T-cell (primary cell): ENCODE measurements at regions not wholly inside any gene's neighbourhood (a gene's known extent, or its start where the extent isn't known, plus 50 kb on each side); places are given as distances from the start of the nearest gene placed in this dataset.

Experiments
- ATAC-seq, 4 experiments: fragments of 200-7000 bp in 3 of 4; fragments of 150-1000 bp in 1 of 4; cut with Tn5 transposase; replicated peaks in 1 of 4; 1 replicate in 3 of 4; 2 replicates in 1 of 4; pipeline ENCODE4 v1.10.0; 2021; ENCODE audit warnings: moderate library complexity in 3 of 4, mild to moderate bottlenecking in 2 of 4, moderate number of reproducible peaks in 1 of 4
- CTCF ChIA-PET, 2 donors: fragments of 300-600 bp; sonication (Branson Sonifier 250); formaldehyde crosslinking; loops; one replicate each; lab custom pipeline; 2022; ENCODE audit warnings: antibody characterized with exemption in 2 of 2; lab: Charles Lee
- POLR2A ChIA-PET, 2 donors: fragments of 300-600 bp; sonication (Branson Sonifier 250); formaldehyde crosslinking; loops; one replicate each; lab custom pipeline; 2022; ENCODE audit warnings: antibody characterized with exemption in 2 of 2; lab: Charles Lee
- DNase-seq, 35 experiments: peaks; one replicate each; pipeline versions ENCODE4 v3.0.0 to v3.0.0-alpha.2; 2013 to 2023
- H3K27ac ChIP-seq: one replicate; pipeline ENCODE4 v1.5.1; 2013; ENCODE audit warnings: low read length
- H3K27me3 ChIP-seq, 2 experiments: replicated peaks in 1 of 2; 1 replicate in 1 of 2; 2 replicates in 1 of 2; pipeline versions ENCODE4 v1.6.1 to v1.7.0; 2013; ENCODE audit warnings: low read length in 1 of 2, mixed read lengths in 1 of 2; ENCODE audit not compliant: control insufficient read depth in 2 of 2, insufficient read depth in 2 of 2; ENCODE audit errors: extremely low read depth in 1 of 2
- H3K36me3 ChIP-seq, 2 donors: 1 replicate in 1 of 2; 2 replicates in 1 of 2; pipeline versions ENCODE4 v1.6.1 to v1.7.0; 2013; ENCODE audit warnings: low read length in 1 of 2; ENCODE audit not compliant: control insufficient read depth in 2 of 2, insufficient read depth in 1 of 2; ENCODE audit errors: extremely low read depth in 1 of 2
- H3K4me1 ChIP-seq, 2 experiments: 1 replicate in 1 of 2; 2 replicates in 1 of 2; pipeline versions ENCODE4 v1.6.1 to v1.7.0; 2013; ENCODE audit warnings: low read length in 2 of 2, mixed read lengths in 1 of 2; ENCODE audit not compliant: insufficient read depth in 2 of 2, control insufficient read depth in 1 of 2; ENCODE audit errors: extremely low read depth in 1 of 2
- H3K4me3 ChIP-seq, 2 donors: 1 replicate in 1 of 2; 2 replicates in 1 of 2; pipeline versions ENCODE4 v1.5.1 to v1.7.0; 2013; ENCODE audit warnings: mild to moderate bottlenecking in 2 of 2, low read length in 1 of 2, moderate library complexity in 1 of 2; ENCODE audit not compliant: control insufficient read depth in 1 of 2; ENCODE audit errors: extremely low read depth in 1 of 2
- H3K9me3 ChIP-seq: 2 replicates; pipeline ENCODE4 v1.7.0; 2013
- H3K27ac Mint-ChIP-seq, 2 donors: one replicate each; pipeline ENCODE4 v1.8.0; 2020 to 2021; ENCODE audit warnings: mild to moderate bottlenecking in 2 of 2, mixed read lengths in 2 of 2
- H3K27me3 Mint-ChIP-seq, 2 donors: one replicate each; pipeline ENCODE4 v1.8.0; 2021 to 2022; ENCODE audit warnings: mixed read lengths in 2 of 2
- H3K36me3 Mint-ChIP-seq: one replicate; pipeline ENCODE4 v1.8.0; 2021; ENCODE audit warnings: mixed read lengths
- H3K4me1 Mint-ChIP-seq, 3 donors: one replicate each; pipeline ENCODE4 v1.8.0; 2020 to 2022; ENCODE audit warnings: mixed read lengths in 3 of 3, mild to moderate bottlenecking in 1 of 3
- H3K4me3 Mint-ChIP-seq, 3 donors: one replicate each; pipeline ENCODE4 v1.8.0; 2020 to 2022; ENCODE audit warnings: mild to moderate bottlenecking in 3 of 3, mixed read lengths in 3 of 3, moderate library complexity in 3 of 3
- H3K9me3 Mint-ChIP-seq, 3 donors: one replicate each; pipeline ENCODE4 v1.8.0; 2020 to 2022; ENCODE audit warnings: mixed read lengths in 3 of 3
- WGBS: methylation state at CpG from one replicate; pipeline ENCODE4 v1.1.5; 2013; ENCODE audit warnings: missing lambda C conversion rate; ENCODE audit not compliant: insufficient coverage; 5-methylcytosine and 5-hydroxymethylcytosine counted together

- ATAC-seq (no peak), DNase-seq (no peak)
- no peak overlapping the region for H3K27ac ChIP-seq
- CTCF ChIA-PET, result no interaction called here
- peaks cover 15 to 24% of the 10 kb centered on the region in 2 donors for H3K27me3 Mint-ChIP-seq
- H3K4me1 ChIP-seq, result no peaks in the 10 kb centered on the region
- H3K27ac Mint-ChIP-seq, result no peak overlapping the region
- H3K4me3 ChIP-seq, result no peak overlapping the region
- peaks cover 0 to 10% of the 10 kb centered on the region in 2 experiments for H3K27me3 ChIP-seq
- peaks cover 0 to 6% (median 2%) of the 10 kb centered on the region in 3 donors for H3K4me1 Mint-ChIP-seq
- no peaks in the 10 kb centered on the region for H3K9me3 ChIP-seq
- POLR2A ChIA-PET, result no interaction called here
- H3K9me3 Mint-ChIP-seq, result no peaks in the 10 kb centered on the region
- H3K36me3 Mint-ChIP-seq, result no peaks in the 10 kb centered on the region
- no CpG with 5 or more reads among the region's 4 CpGs for WGBS
- H3K4me3 Mint-ChIP-seq, result no peak overlapping the region
- no peaks in the 10 kb centered on the region for H3K36me3 ChIP-seq
Measured at GRCh38 chr15:98308117-98308516, 340.2 kb upstream of the IGF1R start.

GRCh38 chr15:98311566-98312188 is 336.7 kb upstream of the IGF1R start:
- no peak overlapping the region for H3K4me3 Mint-ChIP-seq
- Histone ChIP-seq H3K4me3 (no peak overlapping the region), H3K27ac (no peak overlapping the region), H3K9me3 (no peaks in the 10 kb centered on the region), H3K36me3 (no peaks in the 10 kb centered on the region), H3K27me3 (peaks cover 0 to 12% of the 10 kb centered on the region in 2 experiments), H3K4me1 (no peaks in the 10 kb centered on the region)
- H3K4me1 Mint-ChIP-seq, result peaks cover 0 to 6% (median 2%) of the 10 kb centered on the region in 3 donors
- no CpG with 5 or more reads among the region's 8 CpGs for WGBS
- H3K36me3 Mint-ChIP-seq, result no peaks in the 10 kb centered on the region
- DNase-seq (peak in 34 of 35 experiments; percentile 8 to 70 (median 48)), ATAC-seq (peak in 2 of 4 experiments; percentile 40 to 43)
- H3K27ac Mint-ChIP-seq, result no peak overlapping the region
- peaks cover 15 to 18% of the 10 kb centered on the region in 2 donors for H3K27me3 Mint-ChIP-seq
- CTCF ChIA-PET, result interaction anchor here (0.6 to 1.3 kb wide), 7 partner anchors 11 to 117 kb away, joined by 3 to 7 read pairs (median 3); no protein-coding TSS in a partner anchor
- POLR2A ChIA-PET, result no interaction called here
- no peaks in the 10 kb centered on the region for H3K9me3 Mint-ChIP-seq

GRCh38 chr15:98312913-98313312 is 335.4 kb upstream of the IGF1R start:
- H3K36me3 Mint-ChIP-seq, result no peaks in the 10 kb centered on the region
- no peak overlapping the region for H3K27ac Mint-ChIP-seq

GRCh38 chr15:98315971-98316370 is 332.4 kb upstream of the IGF1R start:
- ATAC-seq (no peak), DNase-seq (no peak)
- H3K36me3 Mint-ChIP-seq, result no peaks in the 10 kb centered on the region
- no CpG with 5 or more reads among the region's 3 CpGs for WGBS
- POLR2A ChIA-PET, result no interaction called here
- no peak overlapping the region for H3K4me3 ChIP-seq
- H3K4me3 Mint-ChIP-seq, result no peak overlapping the region
- H3K27ac Mint-ChIP-seq, result no peak overlapping the region
- peaks cover 7 to 10% of the 10 kb centered on the region in 2 donors for H3K27me3 Mint-ChIP-seq
- peaks cover 0 to 6% of the 10 kb centered on the region in 2 experiments for H3K27me3 ChIP-seq
- H3K27ac ChIP-seq, result no peak overlapping the region
- H3K9me3 ChIP-seq, result no peaks in the 10 kb centered on the region
- H3K36me3 ChIP-seq, result no peaks in the 10 kb centered on the region
- peaks cover 4 to 9% (median 6%) of the 10 kb centered on the region in 3 donors for H3K9me3 Mint-ChIP-seq
- H3K4me1 ChIP-seq, result no peaks in the 10 kb centered on the region
- H3K4me1 Mint-ChIP-seq, result peaks cover 0 to 6% (median 2%) of the 10 kb centered on the region in 3 donors
- CTCF ChIA-PET, result no interaction called here

More at GRCh38 chr15:98312913-98313312, 335.4 kb upstream of the IGF1R start:
- no peak for ATAC-seq
- no peak overlapping the region for H3K27ac ChIP-seq
- no peak overlapping the region for H3K4me3 ChIP-seq
- peaks cover 0 to 10% of the 10 kb centered on the region in 2 experiments for H3K27me3 ChIP-seq
- Mint-ChIP-seq H3K27me3 (peaks cover 12 to 15% of the 10 kb centered on the region in 2 donors), H3K4me1 (peaks cover 0 to 6% (median 2%) of the 10 kb centered on the region in 3 donors), H3K9me3 (no peaks in the 10 kb centered on the region), H3K4me3 (no peak overlapping the region)
- ChIA-PET POLR2A (no interaction called here), CTCF (interaction anchor here in 1 of 2 donors (1.4 kb wide), 1 partner anchor 9 kb away, joined by 4 read pairs; no protein-coding TSS in a partner anchor)
- H3K4me1 ChIP-seq, result no peaks in the 10 kb centered on the region
- H3K9me3 ChIP-seq, result no peaks in the 10 kb centered on the region
- no peaks in the 10 kb centered on the region for H3K36me3 ChIP-seq
- no peak for DNase-seq
- WGBS, result 90% methylated on average over 4 of the region's 4 CpGs

- DNase-seq, result no peak
- peaks cover 0 to 10% of the 10 kb centered on the region in 2 donors for H3K27me3 Mint-ChIP-seq
- 57% methylated on average over 1 of the region's 5 CpGs for WGBS
- ATAC-seq, result no peak
- H3K4me1 ChIP-seq, result no peaks in the 10 kb centered on the region
- no peaks in the 10 kb centered on the region for H3K36me3 Mint-ChIP-seq
- no peaks in the 10 kb centered on the region for H3K4me1 Mint-ChIP-seq
- no peak overlapping the region for H3K27ac ChIP-seq
- no peaks in the 10 kb centered on the region for H3K36me3 ChIP-seq
- no peak overlapping the region for H3K4me3 Mint-ChIP-seq
- H3K27ac Mint-ChIP-seq, result no peak overlapping the region
- no peak overlapping the region for H3K4me3 ChIP-seq
- H3K9me3 ChIP-seq, result peaks cover 3% of the 10 kb centered on the region
- H3K9me3 Mint-ChIP-seq, result peaks cover 4 to 12% (median 9%) of the 10 kb centered on the region in 3 donors
- H3K27me3 ChIP-seq, result peaks cover 0 to 2% of the 10 kb centered on the region in 2 experiments
- CTCF ChIA-PET, result no interaction called here
- POLR2A ChIA-PET, result no interaction called here
Measured at GRCh38 chr15:98321896-98322295, 326.4 kb upstream of the IGF1R start.

GRCh38 chr15:98322581-98322980 is 325.8 kb upstream of the IGF1R start:
- Histone ChIP-seq H3K4me3 (no peak overlapping the region), H3K9me3 (peaks cover 3% of the 10 kb centered on the region), H3K4me1 (no peaks in the 10 kb centered on the region), H3K27me3 (peaks cover 0 to 2% of the 10 kb centered on the region in 2 experiments), H3K27ac (no peak overlapping the region), H3K36me3 (no peaks in the 10 kb centered on the region)
- Mint-ChIP-seq H3K4me3 (no peak overlapping the region), H3K4me1 (no peaks in the 10 kb centered on the region), H3K27ac (no peak overlapping the region), H3K9me3 (peaks cover 4 to 12% (median 9%) of the 10 kb centered on the region in 3 donors), H3K27me3 (peaks cover 0 to 13% of the 10 kb centered on the region in 2 donors), H3K36me3 (no peaks in the 10 kb centered on the region)
- WGBS, result 100% methylated on average over 2 of the region's 4 CpGs
- ChIA-PET CTCF (interaction anchor here in 1 of 2 donors (0.6 kb wide), 1 partner anchor 11 kb away, joined by 3 read pairs; no protein-coding TSS in a partner anchor), POLR2A (no interaction called here)
- DNase-seq (no peak), ATAC-seq (no peak)
